CD8-positive, alpha-beta memory T cell (primary cell): ENCODE measurements at regions not wholly inside any gene's neighbourhood (a gene's known extent, or its start where the extent isn't known, plus 50 kb on each side); places are given as distances from the start of the nearest gene placed in this dataset.

Source experiments
- CTCF ChIA-PET: fragments of 350-600 bp; sonication (Branson Sonifier 250); formaldehyde crosslinking; loops from one replicate; lab custom pipeline; 2021; ENCODE audit warnings: antibody characterized with exemption; lab: Charles Lee
- POLR2A ChIA-PET: fragments of 350-600 bp; sonication (Branson Sonifier 250); formaldehyde crosslinking; loops from one replicate; lab custom pipeline; 2021; ENCODE audit warnings: antibody characterized with exemption; lab: Charles Lee
- DNase-seq, 5 donors: peaks; one replicate each; pipeline versions ENCODE4 v3.0.0 to v3.0.0-alpha.2; 2020 to 2022; ENCODE audit warnings: mixed read lengths in 1 of 5
- H3K27ac ChIP-seq: one replicate; pipeline ENCODE4 v1.7.0; 2013; ENCODE audit warnings: low read depth, mild to moderate bottlenecking, low read length, moderate library complexity
- H3K27me3 ChIP-seq: 2 replicates; pipeline ENCODE4 v1.7.0; 2013; ENCODE audit warnings: low read length, mild to moderate bottlenecking; ENCODE audit not compliant: insufficient read depth, poor library complexity, severe bottlenecking
- H3K36me3 ChIP-seq: 2 replicates; pipeline ENCODE4 v1.7.0; 2013; ENCODE audit warnings: mild to moderate bottlenecking, low read length, moderate library complexity; ENCODE audit not compliant: insufficient read depth
- H3K4me1 ChIP-seq: 2 replicates; pipeline ENCODE4 v1.7.0; 2013; ENCODE audit warnings: mild to moderate bottlenecking, low read length, moderate library complexity; ENCODE audit not compliant: insufficient read depth
- H3K4me3 ChIP-seq: 2 replicates; pipeline ENCODE4 v1.7.0; 2013; ENCODE audit warnings: mild to moderate bottlenecking, low read length
- H3K9me3 ChIP-seq: 2 replicates; pipeline ENCODE4 v1.7.0; 2013; ENCODE audit warnings: mild to moderate bottlenecking, low read length
- H3K27ac Mint-ChIP-seq, 8 donors: one replicate each; pipeline ENCODE4 v1.8.0; 2020 to 2021; ENCODE audit warnings: mixed read lengths in 8 of 8, mild to moderate bottlenecking in 6 of 8, inconsistent platforms in 3 of 8, moderate library complexity in 3 of 8
- H3K27me3 Mint-ChIP-seq, 2 donors: one replicate each; pipeline ENCODE4 v1.8.0; 2020 to 2021; ENCODE audit warnings: mixed read lengths in 2 of 2, mild to moderate bottlenecking in 1 of 2, moderate library complexity in 1 of 2
- H3K36me3 Mint-ChIP-seq, 3 donors: one replicate each; pipeline ENCODE4 v1.8.0; 2020 to 2021; ENCODE audit warnings: mixed read lengths in 3 of 3, inconsistent platforms in 1 of 3, mild to moderate bottlenecking in 1 of 3
- H3K4me1 Mint-ChIP-seq, 3 donors: one replicate each; pipeline ENCODE4 v1.8.0; 2020 to 2021; ENCODE audit warnings: mixed read lengths in 3 of 3, inconsistent platforms in 1 of 3, mild to moderate bottlenecking in 1 of 3
- H3K4me3 Mint-ChIP-seq, 7 donors: one replicate each; pipeline ENCODE4 v1.8.0; 2020 to 2021; ENCODE audit warnings: mixed read lengths in 7 of 7, mild to moderate bottlenecking in 6 of 7, moderate library complexity in 4 of 7, inconsistent platforms in 2 of 7
- H3K9me3 Mint-ChIP-seq, 5 donors: one replicate each; pipeline ENCODE4 v1.8.0; 2020 to 2022; ENCODE audit warnings: mixed read lengths in 5 of 5, mild to moderate bottlenecking in 3 of 5, moderate library complexity in 2 of 5, inconsistent platforms in 1 of 5

- H3K9me3 Mint-ChIP-seq: peaks cover 0 to 5% (median 0%) of the 10 kb centered on the region in 5 donors
Measured at GRCh38 chr2:45229411-45229810, 220.2 kb upstream of the SIX2 start.

GRCh38 chr2:45227347-45227746 lies 218.1 kb upstream of the SIX2 start:
- H3K4me3 ChIP-seq: no peak overlapping the region
- H3K9me3 ChIP-seq: no peaks in the 10 kb centered on the region

More at GRCh38 chr2:45229411-45229810, 220.2 kb upstream of the SIX2 start:
- H3K36me3 ChIP-seq: no peaks in the 10 kb centered on the region
- peaks cover 11 to 18% of the 10 kb centered on the region in 2 donors for H3K27me3 Mint-ChIP-seq
- no peaks in the 10 kb centered on the region for H3K36me3 Mint-ChIP-seq
- no peaks in the 10 kb centered on the region for H3K4me1 ChIP-seq
- no peak overlapping the region for H3K4me3 ChIP-seq
- H3K27me3 ChIP-seq: peaks cover 3% of the 10 kb centered on the region
- H3K4me1 Mint-ChIP-seq: no peaks in the 10 kb centered on the region
- no peak for DNase-seq
- CTCF ChIA-PET: no interaction called here
- H3K9me3 ChIP-seq: no peaks in the 10 kb centered on the region
- POLR2A ChIA-PET: no interaction called here
- H3K27ac Mint-ChIP-seq: no peak overlapping the region
- no peak overlapping the region for H3K4me3 Mint-ChIP-seq
- H3K27ac ChIP-seq: no peak overlapping the region

GRCh38 chr2:45224993-45225380 lies 215.7 kb upstream of the SIX2 start:
- no peak for DNase-seq
- Histone ChIP-seq H3K4me3 (no peak overlapping the region), H3K9me3 (no peaks in the 10 kb centered on the region), H3K36me3 (no peaks in the 10 kb centered on the region), H3K27me3 (peaks cover 3% of the 10 kb centered on the region), H3K4me1 (no peaks in the 10 kb centered on the region), H3K27ac (no peak overlapping the region)
- H3K36me3 Mint-ChIP-seq: no peaks in the 10 kb centered on the region
- H3K4me3 Mint-ChIP-seq: no peak overlapping the region
- peaks cover 24 to 40% of the 10 kb centered on the region in 2 donors for H3K27me3 Mint-ChIP-seq
- H3K4me1 Mint-ChIP-seq: no peaks in the 10 kb centered on the region
- no peak overlapping the region for H3K27ac Mint-ChIP-seq
- ChIA-PET CTCF (no interaction called here), POLR2A (no interaction called here)
- peaks cover 0 to 5% (median 0%) of the 10 kb centered on the region in 5 donors for H3K9me3 Mint-ChIP-seq

More at GRCh38 chr2:45227347-45227746, 218.1 kb upstream of the SIX2 start:
- no peak for DNase-seq
- peaks cover 0 to 5% (median 0%) of the 10 kb centered on the region in 5 donors for H3K9me3 Mint-ChIP-seq
- H3K4me3 Mint-ChIP-seq: no peak overlapping the region
- H3K27me3 Mint-ChIP-seq: peaks cover 11 to 30% of the 10 kb centered on the region in 2 donors
- H3K4me1 Mint-ChIP-seq: no peaks in the 10 kb centered on the region
- POLR2A ChIA-PET: no interaction called here
- Histone ChIP-seq H3K36me3 (no peaks in the 10 kb centered on the region), H3K4me1 (no peaks in the 10 kb centered on the region), H3K27ac (no peak overlapping the region), H3K27me3 (peaks cover 3% of the 10 kb centered on the region)
- no peak overlapping the region for H3K27ac Mint-ChIP-seq
- CTCF ChIA-PET: no interaction called here
- H3K36me3 Mint-ChIP-seq: no peaks in the 10 kb centered on the region

GRCh38 chr2:45224321-45224992 lies 215.2 kb upstream of the SIX2 start:
- Histone ChIP-seq H3K9me3 (no peaks in the 10 kb centered on the region), H3K36me3 (no peaks in the 10 kb centered on the region), H3K27me3 (peaks cover 3% of the 10 kb centered on the region), H3K4me3 (no peak overlapping the region), H3K4me1 (no peaks in the 10 kb centered on the region), H3K27ac (no peak overlapping the region)
- Mint-ChIP-seq H3K27me3 (peaks cover 24 to 42% of the 10 kb centered on the region in 2 donors), H3K4me1 (no peaks in the 10 kb centered on the region), H3K9me3 (peaks cover 0 to 5% (median 0%) of the 10 kb centered on the region in 5 donors), H3K36me3 (no peaks in the 10 kb centered on the region), H3K4me3 (no peak overlapping the region), H3K27ac (peak overlapping the region in 1 of 8 donors; percentile 50)
- CTCF ChIA-PET: no interaction called here
- POLR2A ChIA-PET: no interaction called here
- no peak for DNase-seq

GRCh38 chr2:45223531-45223930 lies 214.3 kb upstream of the SIX2 start:
- peaks cover 24 to 42% of the 10 kb centered on the region in 2 donors for H3K27me3 Mint-ChIP-seq
- H3K27ac Mint-ChIP-seq: no peak overlapping the region
- no peak overlapping the region for H3K4me3 Mint-ChIP-seq
- no peaks in the 10 kb centered on the region for H3K36me3 ChIP-seq
- CTCF ChIA-PET: no interaction called here
- H3K27ac ChIP-seq: no peak overlapping the region
- no peaks in the 10 kb centered on the region for H3K9me3 ChIP-seq
- POLR2A ChIA-PET: no interaction called here
- H3K9me3 Mint-ChIP-seq: peaks cover 0 to 5% (median 0%) of the 10 kb centered on the region in 5 donors
- DNase-seq: no peak
- no peak overlapping the region for H3K4me3 ChIP-seq
- no peaks in the 10 kb centered on the region for H3K36me3 Mint-ChIP-seq
- H3K27me3 ChIP-seq: peaks cover 3% of the 10 kb centered on the region
- H3K4me1 ChIP-seq: no peaks in the 10 kb centered on the region
- H3K4me1 Mint-ChIP-seq: no peaks in the 10 kb centered on the region

- CTCF ChIA-PET: no interaction called here
- POLR2A ChIA-PET: no interaction called here
- H3K9me3 Mint-ChIP-seq: peaks cover 0 to 2% (median 1%) of the 10 kb centered on the region in 5 donors
- DNase-seq: no peak
- Histone ChIP-seq H3K27me3 (peaks cover 3% of the 10 kb centered on the region), H3K4me1 (no peaks in the 10 kb centered on the region), H3K9me3 (no peaks in the 10 kb centered on the region), H3K36me3 (no peaks in the 10 kb centered on the region), H3K4me3 (no peak overlapping the region), H3K27ac (no peak overlapping the region)
- H3K36me3 Mint-ChIP-seq: no peaks in the 10 kb centered on the region
- H3K27me3 Mint-ChIP-seq: peaks cover 22 to 35% of the 10 kb centered on the region in 2 donors
- no peaks in the 10 kb centered on the region for H3K4me1 Mint-ChIP-seq
- H3K4me3 Mint-ChIP-seq: no peak overlapping the region
- H3K27ac Mint-ChIP-seq: no peak overlapping the region
Measured at GRCh38 chr2:45220227-45220626, 211.0 kb upstream of the SIX2 start.

- Mint-ChIP-seq H3K4me3 (no peak overlapping the region), H3K36me3 (no peaks in the 10 kb centered on the region), H3K4me1 (no peaks in the 10 kb centered on the region), H3K27ac (no peak overlapping the region), H3K9me3 (peaks cover 0 to 2% (median 0%) of the 10 kb centered on the region in 5 donors), H3K27me3 (peaks cover 16 to 35% of the 10 kb centered on the region in 2 donors)
- no peaks in the 10 kb centered on the region for H3K4me1 ChIP-seq
- DNase-seq: no peak
- ChIA-PET CTCF (no interaction called here), POLR2A (no interaction called here)
- H3K27me3 ChIP-seq: no peaks in the 10 kb centered on the region
- H3K4me3 ChIP-seq: no peak overlapping the region
- no peaks in the 10 kb centered on the region for H3K9me3 ChIP-seq
- no peak overlapping the region for H3K27ac ChIP-seq
- H3K36me3 ChIP-seq: no peaks in the 10 kb centered on the region
Measured at GRCh38 chr2:45218931-45219339, 209.7 kb upstream of the SIX2 start.

- H3K9me3 Mint-ChIP-seq: peaks cover 0 to 2% (median 0%) of the 10 kb centered on the region in 5 donors
Measured at GRCh38 chr2:45218297-45218696, 209.0 kb upstream of the SIX2 start.

More at GRCh38 chr2:45218297-45218696, 209.0 kb upstream of the SIX2 start:
- Mint-ChIP-seq H3K4me1 (no peaks in the 10 kb centered on the region), H3K36me3 (no peaks in the 10 kb centered on the region), H3K27me3 (peaks cover 16 to 33% of the 10 kb centered on the region in 2 donors), H3K4me3 (no peak overlapping the region), H3K27ac (no peak overlapping the region)
- no peaks in the 10 kb centered on the region for H3K36me3 ChIP-seq
- no peak overlapping the region for H3K4me3 ChIP-seq
- no peaks in the 10 kb centered on the region for H3K9me3 ChIP-seq
- no peak overlapping the region for H3K27ac ChIP-seq
- no peaks in the 10 kb centered on the region for H3K27me3 ChIP-seq
- H3K4me1 ChIP-seq: no peaks in the 10 kb centered on the region
- CTCF ChIA-PET: no interaction called here
- POLR2A ChIA-PET: no interaction called here
- DNase-seq: no peak
